ENCODE measurements at regions not wholly inside any gene's neighbourhood (a gene's known extent, or its start where the extent isn't known, plus 50 kb on each side); places are given as distances from the start of the nearest gene placed in this dataset.

- DNase-seq (ENCODE audit: low spot score), result no peak
- no peak overlapping the region for H2BK5ac ChIP-seq (ENCODE audit: low read length)
- no peak overlapping the region for H2BK15ac ChIP-seq (ENCODE audit: low read length)
- H3K27me3 ChIP-seq (ENCODE audit: control insufficient read depth in 3 of 3, insufficient read depth in 3 of 3, low read depth in 1 of 3, low read length in 3 of 3), result no peaks in the 10 kb centered on the region
- no peak overlapping the region for H3K18ac ChIP-seq (ENCODE audit: low read length)
- H3K4me1 ChIP-seq (ENCODE audit: control insufficient read depth in 2 of 2, insufficient read depth in 1 of 2, low read depth in 1 of 2, low read length in 2 of 2), result no peaks in the 10 kb centered on the region
- WGBS, 2 donors (ENCODE audit: extremely low coverage in 2 of 2, insufficient read length in 2 of 2, insufficient replicate concordance in 1 of 2), result no CpG with 5 or more reads among the region's 4 CpGs
- H3K23ac ChIP-seq (ENCODE audit: low read depth, low read length, poor library complexity), result no peak overlapping the region
- no peak overlapping the region for H4K8ac ChIP-seq (ENCODE audit: low read depth, low read length)
- H3K79me1 ChIP-seq (ENCODE audit: low read depth, low read length), result no peaks in the 10 kb centered on the region
- no peak overlapping the region for H3K4me2 ChIP-seq (ENCODE audit: insufficient read depth, low read length, poor library complexity, severe bottlenecking)
- no peak overlapping the region for H3K4me3 ChIP-seq (ENCODE audit: low read length in 2 of 2)
- H2BK12ac ChIP-seq (ENCODE audit: low read length), result no peak overlapping the region
- H3K9me3 ChIP-seq (replicated peaks in 1 of 2; ENCODE audit: control insufficient read depth in 2 of 2, insufficient read depth in 1 of 2, low read depth in 1 of 2, low read length in 2 of 2), result no peaks in the 10 kb centered on the region
- no peaks in the 10 kb centered on the region for H3K36me3 ChIP-seq (replicated peaks in 1 of 2; ENCODE audit: control insufficient read depth in 2 of 2, insufficient read depth in 2 of 2, low read length in 2 of 2)
- no peak overlapping the region for H3K9ac ChIP-seq (ENCODE audit: low read depth, low read length, poor library complexity)
- no peak overlapping the region for H2BK120ac ChIP-seq (ENCODE audit: low read depth, low read length)
- H4K91ac ChIP-seq (ENCODE audit: low read depth, low read length, poor library complexity), result no peak overlapping the region
- H3K27ac ChIP-seq (replicated peaks; ENCODE audit: low read length), result no peak overlapping the region
- no peak overlapping the region for H2AFZ ChIP-seq (ENCODE audit: low read length)
- no peak overlapping the region for H3K14ac ChIP-seq (ENCODE audit: low read length)
- H3K4ac ChIP-seq (ENCODE audit: low read length), result no peak overlapping the region
- H2AK5ac ChIP-seq (ENCODE audit: low read depth, low read length), result no peak overlapping the region
Observed at GRCh38 chr2:53334610-53335009, 433.0 kb upstream of the CHAC2 start.

GRCh38 chr2:53331667-53332066 lies 435.9 kb upstream of the CHAC2 start:
- Histone ChIP-seq H3K79me1 (ENCODE audit: low read depth, low read length) (no peaks in the 10 kb centered on the region), H2BK5ac (ENCODE audit: low read length) (no peak overlapping the region), H3K4me2 (ENCODE audit: insufficient read depth, low read length, poor library complexity, severe bottlenecking) (no peak overlapping the region), H3K18ac (ENCODE audit: low read length) (no peak overlapping the region), H3K27me3 (ENCODE audit: control insufficient read depth in 3 of 3, insufficient read depth in 3 of 3, low read depth in 1 of 3, low read length in 3 of 3) (no peaks in the 10 kb centered on the region), H3K9me3 (replicated peaks in 1 of 2; ENCODE audit: control insufficient read depth in 2 of 2, insufficient read depth in 1 of 2, low read depth in 1 of 2, low read length in 2 of 2) (no peaks in the 10 kb centered on the region), H3K4me3 (ENCODE audit: low read length in 2 of 2) (no peak overlapping the region), H3K36me3 (replicated peaks in 1 of 2; ENCODE audit: control insufficient read depth in 2 of 2, insufficient read depth in 2 of 2, low read length in 2 of 2) (no peaks in the 10 kb centered on the region), H3K14ac (ENCODE audit: low read length) (no peak overlapping the region), H3K4ac (ENCODE audit: low read length) (no peak overlapping the region), H2AFZ (ENCODE audit: low read length) (no peak overlapping the region), H3K9ac (ENCODE audit: low read depth, low read length, poor library complexity) (no peak overlapping the region), H2BK12ac (ENCODE audit: low read length) (no peak overlapping the region), H2BK120ac (ENCODE audit: low read depth, low read length) (no peak overlapping the region), H2BK15ac (ENCODE audit: low read length) (no peak overlapping the region), H3K4me1 (ENCODE audit: control insufficient read depth in 2 of 2, insufficient read depth in 1 of 2, low read depth in 1 of 2, low read length in 2 of 2) (no peaks in the 10 kb centered on the region), H3K27ac (replicated peaks; ENCODE audit: low read length) (no peak overlapping the region), H3K23ac (ENCODE audit: low read depth, low read length, poor library complexity) (no peak overlapping the region), H4K91ac (ENCODE audit: low read depth, low read length, poor library complexity) (no peak overlapping the region), H2AK5ac (ENCODE audit: low read depth, low read length) (no peak overlapping the region), H4K8ac (ENCODE audit: low read depth, low read length) (no peak overlapping the region)
- WGBS, 2 donors (ENCODE audit: extremely low coverage in 2 of 2, insufficient read length in 2 of 2, insufficient replicate concordance in 1 of 2), result no CpG with 5 or more reads among the region's 2 CpGs
- no peak for DNase-seq (ENCODE audit: low spot score)

GRCh38 chr2:53317861-53318260 lies 449.7 kb upstream of the CHAC2 start:
- Histone ChIP-seq H2BK5ac (ENCODE audit: low read length) (no peak overlapping the region), H3K14ac (ENCODE audit: low read length) (no peak overlapping the region), H2BK120ac (ENCODE audit: low read depth, low read length) (no peak overlapping the region), H3K23ac (ENCODE audit: low read depth, low read length, poor library complexity) (no peak overlapping the region), H2AFZ (ENCODE audit: low read length) (no peak overlapping the region), H2BK15ac (ENCODE audit: low read length) (no peak overlapping the region), H4K8ac (ENCODE audit: low read depth, low read length) (no peak overlapping the region), H3K4me1 (ENCODE audit: control insufficient read depth in 2 of 2, insufficient read depth in 1 of 2, low read depth in 1 of 2, low read length in 2 of 2) (peaks cover 0 to 4% of the 10 kb centered on the region in 2 donors), H3K36me3 (replicated peaks in 1 of 2; ENCODE audit: control insufficient read depth in 2 of 2, insufficient read depth in 2 of 2, low read length in 2 of 2) (no peaks in the 10 kb centered on the region), H3K27me3 (ENCODE audit: control insufficient read depth in 3 of 3, insufficient read depth in 3 of 3, low read depth in 1 of 3, low read length in 3 of 3) (no peaks in the 10 kb centered on the region), H3K27ac (replicated peaks; ENCODE audit: low read length) (no peak overlapping the region), H3K79me1 (ENCODE audit: low read depth, low read length) (no peaks in the 10 kb centered on the region), H3K9me3 (replicated peaks in 1 of 2; ENCODE audit: control insufficient read depth in 2 of 2, insufficient read depth in 1 of 2, low read depth in 1 of 2, low read length in 2 of 2) (peaks cover 0 to 2% of the 10 kb centered on the region in 2 donors), H3K18ac (ENCODE audit: low read length) (no peak overlapping the region), H2AK5ac (ENCODE audit: low read depth, low read length) (no peak overlapping the region), H3K4me3 (ENCODE audit: low read length in 2 of 2) (no peak overlapping the region), H3K4me2 (ENCODE audit: insufficient read depth, low read length, poor library complexity, severe bottlenecking) (no peak overlapping the region), H4K91ac (ENCODE audit: low read depth, low read length, poor library complexity) (no peak overlapping the region), H3K4ac (ENCODE audit: low read length) (no peak overlapping the region), H3K9ac (ENCODE audit: low read depth, low read length, poor library complexity) (no peak overlapping the region), H2BK12ac (ENCODE audit: low read length) (no peak overlapping the region)
- no CpG with 5 or more reads among the region's 5 CpGs for WGBS, 2 donors (ENCODE audit: extremely low coverage in 2 of 2, insufficient read length in 2 of 2, insufficient replicate concordance in 1 of 2)
- no peak for DNase-seq (ENCODE audit: low spot score)

- H2BK120ac ChIP-seq (ENCODE audit: low read depth, low read length), result no peak overlapping the region
- no peak overlapping the region for H4K91ac ChIP-seq (ENCODE audit: low read depth, low read length, poor library complexity)
- H4K8ac ChIP-seq (ENCODE audit: low read depth, low read length), result no peak overlapping the region
- 100% methylated on average over 1 of the region's 3 CpGs for WGBS, 2 donors (ENCODE audit: extremely low coverage in 2 of 2, insufficient read length in 2 of 2, insufficient replicate concordance in 1 of 2)
- no peak overlapping the region for H3K27ac ChIP-seq (replicated peaks; ENCODE audit: low read length)
- no peak overlapping the region for H3K4me3 ChIP-seq (ENCODE audit: low read length in 2 of 2)
- H3K23ac ChIP-seq (ENCODE audit: low read depth, low read length, poor library complexity), result no peak overlapping the region
- H3K14ac ChIP-seq (ENCODE audit: low read length), result no peak overlapping the region
- H3K27me3 ChIP-seq (ENCODE audit: control insufficient read depth in 3 of 3, insufficient read depth in 3 of 3, low read depth in 1 of 3, low read length in 3 of 3), result no peaks in the 10 kb centered on the region
- no peaks in the 10 kb centered on the region for H3K79me1 ChIP-seq (ENCODE audit: low read depth, low read length)
- no peak overlapping the region for H2BK12ac ChIP-seq (ENCODE audit: low read length)
- H2BK15ac ChIP-seq (ENCODE audit: low read length), result no peak overlapping the region
- H3K9me3 ChIP-seq (replicated peaks in 1 of 2; ENCODE audit: control insufficient read depth in 2 of 2, insufficient read depth in 1 of 2, low read depth in 1 of 2, low read length in 2 of 2), result no peaks in the 10 kb centered on the region
- no peak overlapping the region for H2AFZ ChIP-seq (ENCODE audit: low read length)
- H3K4ac ChIP-seq (ENCODE audit: low read length), result no peak overlapping the region
- no peak overlapping the region for H3K18ac ChIP-seq (ENCODE audit: low read length)
- H3K4me2 ChIP-seq (ENCODE audit: insufficient read depth, low read length, poor library complexity, severe bottlenecking), result no peak overlapping the region
- H2BK5ac ChIP-seq (ENCODE audit: low read length), result no peak overlapping the region
- no peak overlapping the region for H3K9ac ChIP-seq (ENCODE audit: low read depth, low read length, poor library complexity)
- no peaks in the 10 kb centered on the region for H3K36me3 ChIP-seq (replicated peaks in 1 of 2; ENCODE audit: control insufficient read depth in 2 of 2, insufficient read depth in 2 of 2, low read length in 2 of 2)
- H3K4me1 ChIP-seq (ENCODE audit: control insufficient read depth in 2 of 2, insufficient read depth in 1 of 2, low read depth in 1 of 2, low read length in 2 of 2), result peaks cover 0 to 4% of the 10 kb centered on the region in 2 donors
- no peak for DNase-seq (ENCODE audit: low spot score)
- H2AK5ac ChIP-seq (ENCODE audit: low read depth, low read length), result no peak overlapping the region
Observed at GRCh38 chr2:53315149-53315548, 452.5 kb upstream of the CHAC2 start.

Data from neuronal stem cell (in vitro differentiated cells).